DND-41 (cell line): ENCODE measurements at regions not wholly inside any gene's neighbourhood (a gene's known extent, or its start where the extent isn't known, plus 50 kb on each side); places are given as distances from the start of the nearest gene placed in this dataset.

Source experiments
- ATAC-seq: fragments of 200-7000 bp; cut with Tn5 transposase; 3 replicates; pipeline ENCODE4 v1.9.1; 2021; ENCODE audit warnings: low read depth; ENCODE audit not compliant: insufficient read depth
- DNase-seq: peaks from one replicate; pipeline ENCODE4 v3.0.0-alpha.2; 2020
- H2AFZ ChIP-seq: 2 replicates; pipeline ENCODE4 v1.6.0; 2012; ENCODE audit warnings: low read depth, low read length
- H3K27ac ChIP-seq: 2 replicates; pipeline ENCODE4 v1.5.1; 2012; ENCODE audit warnings: low read length, inconsistent platforms
- H3K27me3 ChIP-seq: fragments of 200-600 bp; sonication (generic); 2 replicates; pipeline ENCODE4 v1.6.0; 2012; ENCODE audit warnings: low read length, mild to moderate bottlenecking, inconsistent platforms; ENCODE audit not compliant: insufficient read depth, poor library complexity
- H3K36me3 ChIP-seq: 2 replicates; pipeline ENCODE4 v1.5.1; 2012; ENCODE audit warnings: low read length, inconsistent platforms; ENCODE audit not compliant: insufficient read depth
- H3K4me1 ChIP-seq: 2 replicates; pipeline ENCODE4 v1.5.1; 2012; ENCODE audit warnings: mild to moderate bottlenecking, low read length; ENCODE audit not compliant: insufficient read depth
- H3K4me2 ChIP-seq: 2 replicates; pipeline ENCODE4 v1.6.0; 2012; ENCODE audit warnings: mild to moderate bottlenecking, moderate library complexity, low read length, inconsistent platforms; ENCODE audit not compliant: insufficient read depth
- H3K4me3 ChIP-seq, 2 experiments: fragments of 200-600 bp in 1 of 2; shearing (Covaris generic) in 1 of 2; 2 replicates each; pipeline ENCODE4 v1.5.1; 2012 to 2016; ENCODE audit warnings: inconsistent platforms in 2 of 2, low read length in 2 of 2, mild to moderate bottlenecking in 2 of 2, low read depth in 1 of 2, moderate library complexity in 1 of 2
- H3K79me2 ChIP-seq: 2 replicates; pipeline ENCODE4 v1.6.0; 2012; ENCODE audit warnings: low read length, inconsistent platforms; ENCODE audit not compliant: insufficient read depth
- H3K9ac ChIP-seq: 2 replicates; pipeline ENCODE4 v1.6.0; 2012; ENCODE audit warnings: low read depth, mild to moderate bottlenecking, inconsistent platforms, low read length, moderate library complexity
- H3K9me3 ChIP-seq: 2 replicates; pipeline ENCODE4 v1.5.1; 2012; ENCODE audit warnings: low read length, moderate library complexity, mild to moderate bottlenecking, inconsistent platforms; ENCODE audit not compliant: insufficient read depth, severe bottlenecking
- H4K20me1 ChIP-seq: 2 replicates; pipeline ENCODE4 v1.6.0; 2012; ENCODE audit warnings: low read length; ENCODE audit not compliant: insufficient read depth
- EZH2 ChIP-seq: IDR thresholded peaks from 3 replicates; pipeline ENCODE4 v1.6.1; 2012; ENCODE audit warnings: borderline replicate concordance, low read depth, mild to moderate bottlenecking, moderate library complexity, low read length, inconsistent platforms; ENCODE audit not compliant: severe bottlenecking
- TF ChIP-seq, protein P1 (sequence below): IDR thresholded peaks from 2 replicates; pipeline ENCODE4 v1.5.1; 2012; ENCODE audit warnings: borderline replicate concordance, low read length, moderate library complexity, mild to moderate bottlenecking; ENCODE audit not compliant: poor library complexity, severe bottlenecking; ENCODE audit errors: extremely low read depth

DNA sequence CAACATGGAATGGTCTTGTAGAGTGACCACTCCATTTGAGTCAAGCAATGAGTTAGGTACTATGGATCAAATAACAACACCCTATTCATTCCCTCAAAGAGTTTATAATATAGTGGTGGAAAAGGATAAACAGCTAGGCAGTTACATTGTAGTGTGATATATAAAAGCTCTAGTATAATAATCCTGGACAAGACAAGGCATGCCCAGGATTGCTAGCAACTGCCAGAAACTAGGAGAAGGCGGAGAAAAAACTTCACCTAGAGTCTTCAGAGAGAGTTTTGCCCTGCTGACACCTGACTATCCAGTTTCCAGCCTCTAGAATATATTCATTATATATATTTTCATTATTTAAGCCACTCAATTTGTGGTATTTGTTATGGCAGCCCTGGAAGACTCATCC is 530.6 kb downstream of the KLF12 start:
- Histone ChIP-seq H4K20me1 (no peaks in the 10 kb centered on the region), H3K27ac (no peak overlapping the region), H2AFZ (no peak overlapping the region), H3K9ac (no peak overlapping the region), H3K36me3 (no peaks in the 10 kb centered on the region), H3K4me1 (no peaks in the 10 kb centered on the region), H3K79me2 (no peaks in the 10 kb centered on the region), H3K4me2 (no peak overlapping the region), H3K4me3 (no peak overlapping the region), H3K9me3 (peaks cover 2% of the 10 kb centered on the region), H3K27me3 (no peaks in the 10 kb centered on the region)
- ATAC-seq (no peak), DNase-seq (no peak)
- TF ChIP-seq, protein P1, sequence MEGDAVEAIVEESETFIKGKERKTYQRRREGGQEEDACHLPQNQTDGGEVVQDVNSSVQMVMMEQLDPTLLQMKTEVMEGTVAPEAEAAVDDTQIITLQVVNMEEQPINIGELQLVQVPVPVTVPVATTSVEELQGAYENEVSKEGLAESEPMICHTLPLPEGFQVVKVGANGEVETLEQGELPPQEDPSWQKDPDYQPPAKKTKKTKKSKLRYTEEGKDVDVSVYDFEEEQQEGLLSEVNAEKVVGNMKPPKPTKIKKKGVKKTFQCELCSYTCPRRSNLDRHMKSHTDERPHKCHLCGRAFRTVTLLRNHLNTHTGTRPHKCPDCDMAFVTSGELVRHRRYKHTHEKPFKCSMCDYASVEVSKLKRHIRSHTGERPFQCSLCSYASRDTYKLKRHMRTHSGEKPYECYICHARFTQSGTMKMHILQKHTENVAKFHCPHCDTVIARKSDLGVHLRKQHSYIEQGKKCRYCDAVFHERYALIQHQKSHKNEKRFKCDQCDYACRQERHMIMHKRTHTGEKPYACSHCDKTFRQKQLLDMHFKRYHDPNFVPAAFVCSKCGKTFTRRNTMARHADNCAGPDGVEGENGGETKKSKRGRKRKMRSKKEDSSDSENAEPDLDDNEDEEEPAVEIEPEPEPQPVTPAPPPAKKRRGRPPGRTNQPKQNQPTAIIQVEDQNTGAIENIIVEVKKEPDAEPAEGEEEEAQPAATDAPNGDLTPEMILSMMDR = no peak
- no peak for TF ChIP-seq EZH2

DNA sequence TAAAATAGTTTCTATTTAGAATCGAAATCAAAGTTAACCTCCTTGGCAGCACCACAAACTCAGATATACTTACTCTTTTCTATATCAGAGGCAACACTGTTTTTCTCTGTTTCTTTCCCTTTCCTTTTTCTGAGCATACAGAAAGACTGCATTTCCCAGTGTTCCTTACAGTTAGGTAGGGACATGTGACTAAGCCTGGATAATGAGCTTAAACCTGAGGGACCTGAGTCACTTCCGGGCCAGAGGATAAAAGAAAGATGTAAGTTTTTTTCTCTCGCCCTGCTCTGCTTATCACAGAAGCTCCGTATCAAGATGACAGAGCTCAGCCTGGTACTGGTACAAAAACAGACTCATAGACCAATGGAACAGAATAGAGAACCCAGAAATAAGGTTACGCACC is 531.9 kb downstream of the KLF12 start:
- Histone ChIP-seq H2AFZ (no peak overlapping the region), H3K9me3 (peaks cover 2% of the 10 kb centered on the region), H4K20me1 (no peaks in the 10 kb centered on the region), H3K9ac (no peak overlapping the region), H3K27me3 (no peaks in the 10 kb centered on the region), H3K27ac (no peak overlapping the region), H3K79me2 (no peaks in the 10 kb centered on the region), H3K4me1 (no peaks in the 10 kb centered on the region), H3K36me3 (no peaks in the 10 kb centered on the region), H3K4me3 (no peak overlapping the region), H3K4me2 (no peak overlapping the region)
- ATAC-seq (no peak), DNase-seq (no peak)
- TF ChIP-seq, protein P1 = no peak
- no peak for TF ChIP-seq EZH2

DNA sequence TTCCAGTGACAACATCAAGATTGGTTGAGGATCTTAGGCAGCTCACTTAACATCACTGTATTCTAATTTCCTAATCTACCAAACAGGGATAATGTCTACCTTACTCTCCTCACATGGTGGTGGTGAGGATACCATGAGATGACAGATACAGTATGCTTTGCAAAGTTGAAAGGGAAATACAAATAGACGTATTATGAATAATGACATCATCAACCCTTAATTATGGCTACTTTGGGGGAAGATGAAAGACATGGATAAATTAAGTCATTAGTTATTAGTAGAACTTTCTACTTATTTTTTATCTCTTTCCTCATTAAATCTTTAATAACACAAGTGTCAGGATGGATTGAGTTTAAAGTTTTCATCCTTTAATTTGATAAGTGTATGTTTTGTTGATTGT is 532.5 kb downstream of the KLF12 start:
- H4K20me1 ChIP-seq = no peaks in the 10 kb centered on the region
- ATAC-seq (no peak), DNase-seq (no peak)
- H3K79me2 ChIP-seq = no peaks in the 10 kb centered on the region
- H2AFZ ChIP-seq = no peak overlapping the region
- H3K27ac ChIP-seq = no peak overlapping the region
- H3K4me3 ChIP-seq = no peak overlapping the region
- no peaks in the 10 kb centered on the region for H3K27me3 ChIP-seq
- TF ChIP-seq EZH2 = no peak
- TF ChIP-seq, protein P1 = no peak
- no peaks in the 10 kb centered on the region for H3K36me3 ChIP-seq
- H3K4me2 ChIP-seq = no peak overlapping the region
- H3K4me1 ChIP-seq = no peaks in the 10 kb centered on the region
- H3K9ac ChIP-seq = no peak overlapping the region
- peaks cover 2% of the 10 kb centered on the region for H3K9me3 ChIP-seq
